SK-N-SH treated with all-trans-retinoic acid at 6 μM for 48 hours (cell line): ENCODE measurements at regions not wholly inside any gene's neighbourhood (a gene's known extent, or its start where the extent isn't known, plus 50 kb on each side); places are given as distances from the start of the nearest gene placed in this dataset.

Source experiments
- ATAC-seq: fragments of 200-7000 bp; cut with Tn5 transposase; 3 replicates; pipeline ENCODE4 v1.9.1; 2020; ENCODE audit warnings: mild to moderate bottlenecking, moderate library complexity
- ARNTL ChIP-seq: fragments of 450-650 bp; formaldehyde crosslinking; IDR thresholded peaks from 2 replicates; pipeline ENCODE4 v1.5.0; 2020; ENCODE audit warnings: low read depth, mild to moderate bottlenecking, moderate library complexity, borderline replicate concordance
- BACH2 ChIP-seq: fragments of 250-450 bp; sonication (Bioruptor Pico); IDR thresholded peaks from 2 replicates; pipeline ENCODE4 v1.9.0; 2021; ENCODE audit warnings: mild to moderate bottlenecking, borderline replicate concordance
- CSDC2 ChIP-seq: fragments of 250-450 bp; sonication (Bioruptor Pico); IDR thresholded peaks from 2 replicates; pipeline ENCODE4 v1.5.0; 2020; ENCODE audit warnings: mild to moderate bottlenecking, moderate library complexity
- ESRRG ChIP-seq: fragments of 250-450 bp; sonication (Bioruptor Pico); IDR thresholded peaks from 2 replicates; pipeline ENCODE4 v1.6.1; 2021; ENCODE audit warnings: mild to moderate bottlenecking
- GLIS3 ChIP-seq: fragments of 250-450 bp; sonication (Bioruptor Pico); IDR thresholded peaks from 2 replicates; pipeline ENCODE4 v1.5.0; 2020; ENCODE audit warnings: mild to moderate bottlenecking, moderate library complexity
- ISL1 ChIP-seq: fragments of 250-450 bp; sonication (Bioruptor Pico); IDR thresholded peaks from 2 replicates; pipeline ENCODE4 v2.1.2; 2022; ENCODE audit warnings: mild to moderate bottlenecking, moderate library complexity
- OSR1 ChIP-seq: fragments of 250-450 bp; sonication (Bioruptor Pico); IDR thresholded peaks from 2 replicates; pipeline ENCODE4 v1.8.0; 2022; ENCODE audit warnings: moderate library complexity, mild to moderate bottlenecking, inconsistent platforms
- PPARA ChIP-seq: fragments of 250-450 bp; sonication (Bioruptor Pico); IDR thresholded peaks from 2 replicates; pipeline ENCODE4 v1.5.0; 2020; ENCODE audit warnings: mild to moderate bottlenecking, borderline replicate concordance
- RARB ChIP-seq: fragments of 250-450 bp; sonication (Bioruptor Pico); IDR thresholded peaks from 2 replicates; pipeline ENCODE4 v1.8.0; 2021; ENCODE audit warnings: mild to moderate bottlenecking, moderate library complexity
- SNAI2 ChIP-seq: fragments of 250-450 bp; sonication (Bioruptor Pico); IDR thresholded peaks from 2 replicates; pipeline ENCODE4 v1.5.0; 2020; ENCODE audit warnings: mild to moderate bottlenecking, moderate library complexity
- TCF4 ChIP-seq: fragments of 250-450 bp; sonication (Bioruptor Pico); IDR thresholded peaks from 2 replicates; pipeline ENCODE4 v1.8.0; 2021; ENCODE audit warnings: mild to moderate bottlenecking, moderate library complexity, borderline replicate concordance
- TOX ChIP-seq: fragments of 250-450 bp; sonication (Bioruptor Pico); IDR thresholded peaks from 2 replicates; pipeline ENCODE4 v1.8.0; 2021; ENCODE audit warnings: mild to moderate bottlenecking, moderate library complexity, borderline replicate concordance
- ZC3H10 ChIP-seq: fragments of 250-450 bp; sonication (Bioruptor Pico); IDR thresholded peaks from 2 replicates; pipeline ENCODE4 v1.5.1; 2021; ENCODE audit warnings: mild to moderate bottlenecking, moderate library complexity
- ZFP3 ChIP-seq: fragments of 250-450 bp; sonication (Bioruptor Pico); IDR thresholded peaks from 2 replicates; pipeline ENCODE4 v1.5.0; 2020; ENCODE audit warnings: mild to moderate bottlenecking, moderate library complexity
- ZFP30 ChIP-seq: fragments of 450-650 bp; formaldehyde crosslinking; IDR thresholded peaks from 2 replicates; pipeline ENCODE4 v1.5.0; 2022; ENCODE audit warnings: mild to moderate bottlenecking, moderate library complexity
- ZNF565 ChIP-seq: fragments of 450-650 bp; formaldehyde crosslinking; conservative IDR thresholded peaks from 2 replicates; pipeline ENCODE4 v1.5.0; 2020; ENCODE audit warnings: low read depth, mild to moderate bottlenecking, moderate library complexity
- ZNF70 ChIP-seq: fragments of 450-650 bp; formaldehyde crosslinking; IDR thresholded peaks from 2 replicates; pipeline ENCODE4 v1.5.0; 2020; ENCODE audit warnings: mild to moderate bottlenecking, moderate library complexity
- TF ChIP-seq, protein P1 (sequence below): fragments of 250-450 bp; sonication (Bioruptor Pico); IDR thresholded peaks from 2 replicates; pipeline ENCODE4 v1.5.1; 2020; ENCODE audit warnings: low read depth, mild to moderate bottlenecking, moderate library complexity
- TF ChIP-seq, protein P2 (sequence below): fragments of 250-450 bp; sonication (Bioruptor Pico); IDR thresholded peaks from 2 replicates; pipeline ENCODE4 v1.8.0; 2021; ENCODE audit warnings: low read depth, mild to moderate bottlenecking, moderate library complexity, borderline replicate concordance
- TF ChIP-seq, protein P3 (sequence below): fragments of 250-450 bp; sonication (Bioruptor Pico); IDR thresholded peaks from 2 replicates; pipeline ENCODE4 v1.5.0; 2020; ENCODE audit warnings: mild to moderate bottlenecking, moderate library complexity
- TF ChIP-seq, protein P4 (sequence below): fragments of 250-450 bp; sonication (Bioruptor Pico); IDR thresholded peaks from 2 replicates; pipeline ENCODE4 v1.5.1; 2021; ENCODE audit warnings: mild to moderate bottlenecking, moderate library complexity

DNA sequence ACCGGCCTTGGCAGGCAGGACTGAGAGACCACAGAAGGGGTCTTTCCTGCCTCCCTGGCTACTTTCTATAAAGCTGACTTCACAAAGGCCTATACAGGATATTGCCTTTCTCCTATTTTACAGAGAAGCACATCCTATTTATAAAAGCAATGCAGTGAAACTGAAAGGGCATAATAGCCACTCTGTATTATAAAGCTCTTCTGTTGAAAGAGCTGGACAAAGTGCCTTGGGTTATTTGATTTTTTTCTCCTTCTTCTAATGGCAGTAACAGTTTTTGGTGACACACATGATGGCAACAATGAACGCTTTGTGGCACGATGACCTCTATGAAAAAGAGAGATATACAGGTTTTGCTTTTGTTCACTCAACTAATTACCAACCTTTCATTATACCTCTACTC lies 281.1 kb downstream of the ZNF516 start:
- no peak for TF ChIP-seq ZFP3
- TF ChIP-seq CSDC2 (CRISPR knock-in tag): no peak
- TF ChIP-seq BACH2 (CRISPR knock-in tag): no peak
- no peak for TF ChIP-seq PPARA
- TF ChIP-seq, protein P1, sequence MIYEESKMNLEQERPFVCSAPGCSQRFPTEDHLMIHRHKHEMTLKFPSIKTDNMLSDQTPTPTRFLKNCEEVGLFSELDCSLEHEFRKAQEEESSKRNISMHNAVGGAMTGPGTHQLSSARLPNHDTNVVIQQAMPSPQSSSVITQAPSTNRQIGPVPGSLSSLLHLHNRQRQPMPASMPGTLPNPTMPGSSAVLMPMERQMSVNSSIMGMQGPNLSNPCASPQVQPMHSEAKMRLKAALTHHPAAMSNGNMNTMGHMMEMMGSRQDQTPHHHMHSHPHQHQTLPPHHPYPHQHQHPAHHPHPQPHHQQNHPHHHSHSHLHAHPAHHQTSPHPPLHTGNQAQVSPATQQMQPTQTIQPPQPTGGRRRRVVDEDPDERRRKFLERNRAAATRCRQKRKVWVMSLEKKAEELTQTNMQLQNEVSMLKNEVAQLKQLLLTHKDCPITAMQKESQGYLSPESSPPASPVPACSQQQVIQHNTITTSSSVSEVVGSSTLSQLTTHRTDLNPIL (CRISPR knock-in tag): no peak
- no peak for TF ChIP-seq TOX (CRISPR knock-in tag)
- TF ChIP-seq, protein P2, sequence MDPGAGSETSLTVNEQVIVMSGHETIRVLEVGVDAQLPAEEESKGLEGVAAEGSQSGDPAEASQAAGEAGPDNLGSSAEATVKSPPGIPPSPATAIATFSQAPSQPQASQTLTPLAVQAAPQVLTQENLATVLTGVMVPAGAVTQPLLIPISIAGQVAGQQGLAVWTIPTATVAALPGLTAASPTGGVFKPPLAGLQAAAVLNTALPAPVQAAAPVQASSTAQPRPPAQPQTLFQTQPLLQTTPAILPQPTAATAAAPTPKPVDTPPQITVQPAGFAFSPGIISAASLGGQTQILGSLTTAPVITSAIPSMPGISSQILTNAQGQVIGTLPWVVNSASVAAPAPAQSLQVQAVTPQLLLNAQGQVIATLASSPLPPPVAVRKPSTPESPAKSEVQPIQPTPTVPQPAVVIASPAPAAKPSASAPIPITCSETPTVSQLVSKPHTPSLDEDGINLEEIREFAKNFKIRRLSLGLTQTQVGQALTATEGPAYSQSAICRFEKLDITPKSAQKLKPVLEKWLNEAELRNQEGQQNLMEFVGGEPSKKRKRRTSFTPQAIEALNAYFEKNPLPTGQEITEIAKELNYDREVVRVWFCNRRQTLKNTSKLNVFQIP (CRISPR knock-in tag): no peak
- no peak for TF ChIP-seq ISL1 (CRISPR knock-in tag)
- TF ChIP-seq ARNTL (CRISPR knock-in tag): no peak
- no peak for TF ChIP-seq GLIS3
- no peak for ATAC-seq

DNA sequence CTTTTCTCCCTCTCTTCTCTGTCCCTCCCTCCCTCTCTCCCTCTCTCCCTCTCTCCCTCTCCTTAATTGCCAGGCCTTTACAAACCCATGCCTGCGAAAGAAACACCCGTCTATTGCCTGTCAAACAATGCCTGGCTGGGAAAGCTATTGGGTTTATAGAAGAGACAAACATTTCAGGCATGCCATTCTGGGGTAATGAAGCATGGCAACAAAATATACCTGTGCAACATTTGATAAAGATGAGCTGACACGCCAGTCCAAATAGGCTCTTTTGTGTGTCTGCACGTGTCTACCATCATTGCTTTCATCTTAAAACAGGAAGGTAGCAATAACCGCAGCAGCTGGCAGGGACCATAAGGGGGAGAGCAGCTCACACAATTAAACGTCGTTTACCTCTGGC lies 282.1 kb downstream of the ZNF516 start:
- no peak for ATAC-seq
- no peak for TF ChIP-seq ARNTL (CRISPR knock-in tag)
- no peak for TF ChIP-seq OSR1 (CRISPR knock-in tag)
- no peak for TF ChIP-seq ISL1 (CRISPR knock-in tag)
- no peak for TF ChIP-seq GLIS3
- TF ChIP-seq, protein P2 (CRISPR knock-in tag): no peak
- no peak for TF ChIP-seq SNAI2 (CRISPR knock-in tag)

DNA sequence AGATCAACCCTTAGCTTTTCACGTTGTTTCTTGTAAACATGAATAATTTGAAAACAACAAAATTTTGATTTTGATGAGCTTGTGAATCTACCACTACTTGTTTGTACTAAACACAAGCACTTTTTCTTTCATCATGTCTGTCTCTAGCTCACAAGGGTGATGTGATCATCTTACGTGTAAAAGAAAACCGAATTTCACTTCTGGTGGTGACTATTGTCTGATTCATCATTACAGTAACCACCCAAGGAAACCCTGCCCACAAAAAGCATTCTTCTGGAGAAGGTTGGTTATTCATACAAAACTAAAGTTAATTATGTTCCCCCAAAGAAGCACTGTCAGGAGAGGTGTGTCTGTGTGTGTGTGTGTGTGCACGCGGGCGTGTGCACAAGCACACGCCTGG lies 285.4 kb downstream of the ZNF516 start:
- no peak for TF ChIP-seq ARNTL (CRISPR knock-in tag)
- TF ChIP-seq ESRRG (CRISPR knock-in tag): no peak
- TF ChIP-seq ISL1 (CRISPR knock-in tag): no peak
- TF ChIP-seq, protein P1 (CRISPR knock-in tag): no peak
- no peak for TF ChIP-seq ZFP3
- TF ChIP-seq SNAI2 (CRISPR knock-in tag): no peak
- TF ChIP-seq, protein P3, sequence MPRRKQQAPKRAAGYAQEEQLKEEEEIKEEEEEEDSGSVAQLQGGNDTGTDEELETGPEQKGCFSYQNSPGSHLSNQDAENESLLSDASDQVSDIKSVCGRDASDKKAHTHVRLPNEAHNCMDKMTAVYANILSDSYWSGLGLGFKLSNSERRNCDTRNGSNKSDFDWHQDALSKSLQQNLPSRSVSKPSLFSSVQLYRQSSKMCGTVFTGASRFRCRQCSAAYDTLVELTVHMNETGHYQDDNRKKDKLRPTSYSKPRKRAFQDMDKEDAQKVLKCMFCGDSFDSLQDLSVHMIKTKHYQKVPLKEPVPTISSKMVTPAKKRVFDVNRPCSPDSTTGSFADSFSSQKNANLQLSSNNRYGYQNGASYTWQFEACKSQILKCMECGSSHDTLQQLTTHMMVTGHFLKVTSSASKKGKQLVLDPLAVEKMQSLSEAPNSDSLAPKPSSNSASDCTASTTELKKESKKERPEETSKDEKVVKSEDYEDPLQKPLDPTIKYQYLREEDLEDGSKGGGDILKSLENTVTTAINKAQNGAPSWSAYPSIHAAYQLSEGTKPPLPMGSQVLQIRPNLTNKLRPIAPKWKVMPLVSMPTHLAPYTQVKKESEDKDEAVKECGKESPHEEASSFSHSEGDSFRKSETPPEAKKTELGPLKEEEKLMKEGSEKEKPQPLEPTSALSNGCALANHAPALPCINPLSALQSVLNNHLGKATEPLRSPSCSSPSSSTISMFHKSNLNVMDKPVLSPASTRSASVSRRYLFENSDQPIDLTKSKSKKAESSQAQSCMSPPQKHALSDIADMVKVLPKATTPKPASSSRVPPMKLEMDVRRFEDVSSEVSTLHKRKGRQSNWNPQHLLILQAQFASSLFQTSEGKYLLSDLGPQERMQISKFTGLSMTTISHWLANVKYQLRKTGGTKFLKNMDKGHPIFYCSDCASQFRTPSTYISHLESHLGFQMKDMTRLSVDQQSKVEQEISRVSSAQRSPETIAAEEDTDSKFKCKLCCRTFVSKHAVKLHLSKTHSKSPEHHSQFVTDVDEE (CRISPR knock-in tag): no peak
- no peak for TF ChIP-seq ZNF565 (CRISPR knock-in tag)
- TF ChIP-seq BACH2 (CRISPR knock-in tag): no peak
- no peak for TF ChIP-seq PPARA
- TF ChIP-seq ZC3H10 (CRISPR knock-in tag): no peak
- no peak for TF ChIP-seq RARB (CRISPR knock-in tag)
- no peak for TF ChIP-seq TCF4
- TF ChIP-seq GLIS3: no peak
- TF ChIP-seq ZNF70 (CRISPR knock-in tag): no peak
- TF ChIP-seq TOX (CRISPR knock-in tag): no peak
- no peak for TF ChIP-seq ZFP30 (CRISPR knock-in tag)
- TF ChIP-seq, protein P4, sequence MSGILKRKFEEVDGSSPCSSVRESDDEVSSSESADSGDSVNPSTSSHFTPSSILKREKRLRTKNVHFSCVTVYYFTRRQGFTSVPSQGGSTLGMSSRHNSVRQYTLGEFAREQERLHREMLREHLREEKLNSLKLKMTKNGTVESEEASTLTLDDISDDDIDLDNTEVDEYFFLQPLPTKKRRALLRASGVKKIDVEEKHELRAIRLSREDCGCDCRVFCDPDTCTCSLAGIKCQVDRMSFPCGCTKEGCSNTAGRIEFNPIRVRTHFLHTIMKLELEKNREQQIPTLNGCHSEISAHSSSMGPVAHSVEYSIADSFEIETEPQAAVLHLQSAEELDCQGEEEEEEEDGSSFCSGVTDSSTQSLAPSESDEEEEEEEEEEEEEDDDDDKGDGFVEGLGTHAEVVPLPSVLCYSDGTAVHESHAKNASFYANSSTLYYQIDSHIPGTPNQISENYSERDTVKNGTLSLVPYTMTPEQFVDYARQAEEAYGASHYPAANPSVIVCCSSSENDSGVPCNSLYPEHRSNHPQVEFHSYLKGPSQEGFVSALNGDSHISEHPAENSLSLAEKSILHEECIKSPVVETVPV (CRISPR knock-in tag): no peak
- TF ChIP-seq, protein P2 (CRISPR knock-in tag): no peak
- TF ChIP-seq OSR1 (CRISPR knock-in tag): no peak
- TF ChIP-seq, all 23 proteins: peak for 0
- ATAC-seq: no peak
